Mesothelial cell of epicardium (in vitro differentiated cells): ENCODE measurements at regions not wholly inside any gene's neighbourhood (a gene's known extent, or its start where the extent isn't known, plus 50 kb on each side); places are given as distances from the start of the nearest gene placed in this dataset.

ENCODE experiments used
- DNase-seq, 2 experiments: peaks; one replicate each; pipeline ENCODE4 v3.0.0; 2021; ENCODE audit warnings: low spot score in 2 of 2; ENCODE audit not compliant: unreplicated experiment in 2 of 2
- H3K27ac Mint-ChIP-seq: 2 replicates; pipeline ENCODE4 v1.8.0; 2021; ENCODE audit warnings: mixed read lengths
- H3K27me3 Mint-ChIP-seq: 2 replicates; pipeline ENCODE4 v1.8.0; 2021; ENCODE audit warnings: low read depth, mixed read lengths
- H3K36me3 Mint-ChIP-seq: 2 replicates; pipeline ENCODE4 v1.8.0; 2021; ENCODE audit warnings: mixed read lengths
- H3K4me1 Mint-ChIP-seq: 2 replicates; pipeline ENCODE4 v1.8.0; 2021; ENCODE audit warnings: mixed read lengths
- H3K4me3 Mint-ChIP-seq: 2 replicates; pipeline ENCODE4 v1.8.0; 2021; ENCODE audit warnings: mild to moderate bottlenecking, moderate library complexity, mixed read lengths
- H3K9me3 Mint-ChIP-seq: 2 replicates; pipeline ENCODE4 v1.8.0; 2021; ENCODE audit warnings: mixed read lengths
- TF ChIP-seq, protein P1 (sequence below): fragments of 200-600 bp; sonication (generic); IDR thresholded peaks from one replicate; pipeline ENCODE4 v1.5.0; 2021; ENCODE audit warnings: antibody characterized with exemption; ENCODE audit not compliant: unreplicated experiment

GRCh38 chr1:218869276-218869675, 304.4 kb upstream of the LYPLAL1 start:
- H3K4me3 Mint-ChIP-seq = no peak overlapping the region
- DNase-seq = no peak
- TF ChIP-seq, protein P1, sequence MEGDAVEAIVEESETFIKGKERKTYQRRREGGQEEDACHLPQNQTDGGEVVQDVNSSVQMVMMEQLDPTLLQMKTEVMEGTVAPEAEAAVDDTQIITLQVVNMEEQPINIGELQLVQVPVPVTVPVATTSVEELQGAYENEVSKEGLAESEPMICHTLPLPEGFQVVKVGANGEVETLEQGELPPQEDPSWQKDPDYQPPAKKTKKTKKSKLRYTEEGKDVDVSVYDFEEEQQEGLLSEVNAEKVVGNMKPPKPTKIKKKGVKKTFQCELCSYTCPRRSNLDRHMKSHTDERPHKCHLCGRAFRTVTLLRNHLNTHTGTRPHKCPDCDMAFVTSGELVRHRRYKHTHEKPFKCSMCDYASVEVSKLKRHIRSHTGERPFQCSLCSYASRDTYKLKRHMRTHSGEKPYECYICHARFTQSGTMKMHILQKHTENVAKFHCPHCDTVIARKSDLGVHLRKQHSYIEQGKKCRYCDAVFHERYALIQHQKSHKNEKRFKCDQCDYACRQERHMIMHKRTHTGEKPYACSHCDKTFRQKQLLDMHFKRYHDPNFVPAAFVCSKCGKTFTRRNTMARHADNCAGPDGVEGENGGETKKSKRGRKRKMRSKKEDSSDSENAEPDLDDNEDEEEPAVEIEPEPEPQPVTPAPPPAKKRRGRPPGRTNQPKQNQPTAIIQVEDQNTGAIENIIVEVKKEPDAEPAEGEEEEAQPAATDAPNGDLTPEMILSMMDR = no peak
- H3K27me3 Mint-ChIP-seq = no peaks in the 10 kb centered on the region
- no peak overlapping the region for H3K27ac Mint-ChIP-seq
- no peaks in the 10 kb centered on the region for H3K36me3 Mint-ChIP-seq
- H3K9me3 Mint-ChIP-seq = peaks cover 8% of the 10 kb centered on the region
- peaks cover 20% of the 10 kb centered on the region for H3K4me1 Mint-ChIP-seq

GRCh38 chr1:218872026-218872425, 301.7 kb upstream of the LYPLAL1 start:
- Mint-ChIP-seq H3K4me1 (peaks cover 3% of the 10 kb centered on the region), H3K27me3 (no peaks in the 10 kb centered on the region), H3K27ac (no peak overlapping the region), H3K9me3 (peaks cover 8% of the 10 kb centered on the region), H3K36me3 (no peaks in the 10 kb centered on the region), H3K4me3 (no peak overlapping the region)
- DNase-seq = no peak
- TF ChIP-seq, protein P1 = no peak

DNA sequence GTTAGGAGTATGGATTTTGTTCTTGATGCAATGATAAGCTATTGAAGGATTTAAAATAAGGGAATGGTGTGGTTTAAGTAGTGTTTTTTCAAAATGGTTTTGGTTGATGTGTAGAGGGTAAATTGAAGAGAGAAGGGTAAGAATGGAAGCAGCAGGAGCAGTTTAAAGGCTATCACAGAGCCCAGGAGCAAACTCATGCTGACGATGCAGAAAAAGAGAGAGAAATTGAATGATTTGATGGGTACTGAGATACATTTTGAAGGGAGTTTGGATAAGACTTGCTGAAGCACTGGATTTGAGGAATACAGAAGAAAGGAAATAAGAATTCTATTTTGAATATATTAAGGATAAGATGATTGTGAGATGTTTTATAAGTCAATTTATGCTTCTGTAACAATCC, 300.8 kb upstream of the LYPLAL1 start:
- Mint-ChIP-seq H3K27me3 (no peaks in the 10 kb centered on the region), H3K9me3 (peaks cover 8% of the 10 kb centered on the region), H3K27ac (no peak overlapping the region), H3K4me3 (no peak overlapping the region), H3K4me1 (peaks cover 3% of the 10 kb centered on the region), H3K36me3 (no peaks in the 10 kb centered on the region)
- no peak for DNase-seq
- TF ChIP-seq, protein P1 = no peak

- Mint-ChIP-seq H3K36me3 (no peaks in the 10 kb centered on the region), H3K4me1 (peaks cover 3% of the 10 kb centered on the region), H3K27me3 (no peaks in the 10 kb centered on the region), H3K4me3 (no peak overlapping the region), H3K27ac (no peak overlapping the region), H3K9me3 (peaks cover 8% of the 10 kb centered on the region)
- TF ChIP-seq, protein P1 = no peak
- no peak for DNase-seq
Measured at GRCh38 chr1:218874313-218874712, 299.4 kb upstream of the LYPLAL1 start.

GRCh38 chr1:218874801-218875400, 298.8 kb upstream of the LYPLAL1 start:
- TF ChIP-seq, protein P1 = no peak
- Mint-ChIP-seq H3K36me3 (no peaks in the 10 kb centered on the region), H3K4me3 (no peak overlapping the region), H3K27me3 (no peaks in the 10 kb centered on the region), H3K9me3 (peaks cover 8% of the 10 kb centered on the region), H3K4me1 (peaks cover 3% of the 10 kb centered on the region), H3K27ac (no peak overlapping the region)
- DNase-seq = no peak

- no peak overlapping the region for H3K4me3 Mint-ChIP-seq
- no peaks in the 10 kb centered on the region for H3K9me3 Mint-ChIP-seq
- H3K27ac Mint-ChIP-seq = no peak overlapping the region
- peaks cover 11% of the 10 kb centered on the region for H3K4me1 Mint-ChIP-seq
- no peaks in the 10 kb centered on the region for H3K27me3 Mint-ChIP-seq
- TF ChIP-seq, protein P1 = no peak
- no peak for DNase-seq
- H3K36me3 Mint-ChIP-seq = no peaks in the 10 kb centered on the region
Measured at GRCh38 chr1:218878369-218878768, 295.3 kb upstream of the LYPLAL1 start.
